HL-60 (cell line): ENCODE measurements at regions not wholly inside any gene's neighbourhood (a gene's known extent, or its start where the extent isn't known, plus 50 kb on each side); places are given as distances from the start of the nearest gene placed in this dataset.

ENCODE experiments used
- DNase-seq, 2 experiments: peaks; one replicate each; pipeline ENCODE4 v3.0.0-alpha.2; 2010 to 2020; ENCODE audit warnings: low read depth in 1 of 2, low spot score in 1 of 2
- H3K27ac ChIP-seq: fragments of 250-450 bp; sonication (Bioruptor Pico); replicated peaks from 2 replicates; pipeline ENCODE4 v1.5.1; 2020; ENCODE audit warnings: mild to moderate bottlenecking, moderate library complexity
- H3K27me3 ChIP-seq: fragments of 250-450 bp; sonication (Bioruptor Pico); 2 replicates; pipeline ENCODE4 v1.5.1; 2021; ENCODE audit warnings: mild to moderate bottlenecking, moderate library complexity; ENCODE audit not compliant: insufficient read depth, poor library complexity, severe bottlenecking
- H3K4me3 ChIP-seq: replicated peaks from 2 replicates; pipeline ENCODE4 v1.5.1; 2011; ENCODE audit warnings: mild to moderate bottlenecking, control low read depth, low read length; ENCODE audit not compliant: insufficient read depth
- GABPA ChIP-seq: IDR thresholded peaks from 2 replicates; pipeline ENCODE4 v1.6.1; 2012; ENCODE audit warnings: low read depth
- POLR2AphosphoS5 ChIP-seq: IDR thresholded peaks from 2 replicates; pipeline ENCODE4 v1.6.1; 2012; ENCODE audit warnings: low read depth
- REST ChIP-seq: IDR thresholded peaks from 2 replicates; pipeline ENCODE4 v1.6.1; 2012; ENCODE audit warnings: low read depth; ENCODE audit not compliant: insufficient replicate concordance
- SPI1 ChIP-seq: IDR thresholded peaks from 2 replicates; pipeline ENCODE4 v1.6.1; 2012; ENCODE audit warnings: low read depth, mild to moderate bottlenecking, borderline replicate concordance
- TF ChIP-seq, protein P1 (sequence below): IDR thresholded peaks from one replicate; pipeline ENCODE4 v1.5.1; 2011; ENCODE audit warnings: low read length, control low read depth, inconsistent platforms; ENCODE audit not compliant: insufficient read depth

- H3K27ac ChIP-seq = no peak overlapping the region
- no peak for DNase-seq
- TF ChIP-seq GABPA (no peak), REST (no peak), POLR2AphosphoS5 (no peak), SPI1 (no peak)
- TF ChIP-seq, protein P1, sequence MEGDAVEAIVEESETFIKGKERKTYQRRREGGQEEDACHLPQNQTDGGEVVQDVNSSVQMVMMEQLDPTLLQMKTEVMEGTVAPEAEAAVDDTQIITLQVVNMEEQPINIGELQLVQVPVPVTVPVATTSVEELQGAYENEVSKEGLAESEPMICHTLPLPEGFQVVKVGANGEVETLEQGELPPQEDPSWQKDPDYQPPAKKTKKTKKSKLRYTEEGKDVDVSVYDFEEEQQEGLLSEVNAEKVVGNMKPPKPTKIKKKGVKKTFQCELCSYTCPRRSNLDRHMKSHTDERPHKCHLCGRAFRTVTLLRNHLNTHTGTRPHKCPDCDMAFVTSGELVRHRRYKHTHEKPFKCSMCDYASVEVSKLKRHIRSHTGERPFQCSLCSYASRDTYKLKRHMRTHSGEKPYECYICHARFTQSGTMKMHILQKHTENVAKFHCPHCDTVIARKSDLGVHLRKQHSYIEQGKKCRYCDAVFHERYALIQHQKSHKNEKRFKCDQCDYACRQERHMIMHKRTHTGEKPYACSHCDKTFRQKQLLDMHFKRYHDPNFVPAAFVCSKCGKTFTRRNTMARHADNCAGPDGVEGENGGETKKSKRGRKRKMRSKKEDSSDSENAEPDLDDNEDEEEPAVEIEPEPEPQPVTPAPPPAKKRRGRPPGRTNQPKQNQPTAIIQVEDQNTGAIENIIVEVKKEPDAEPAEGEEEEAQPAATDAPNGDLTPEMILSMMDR = no peak
- no peak overlapping the region for H3K4me3 ChIP-seq
- no peaks in the 10 kb centered on the region for H3K27me3 ChIP-seq
Measured at GRCh38 chr13:40139896-40140520, 484.5 kb downstream of the COG6 start.

DNA sequence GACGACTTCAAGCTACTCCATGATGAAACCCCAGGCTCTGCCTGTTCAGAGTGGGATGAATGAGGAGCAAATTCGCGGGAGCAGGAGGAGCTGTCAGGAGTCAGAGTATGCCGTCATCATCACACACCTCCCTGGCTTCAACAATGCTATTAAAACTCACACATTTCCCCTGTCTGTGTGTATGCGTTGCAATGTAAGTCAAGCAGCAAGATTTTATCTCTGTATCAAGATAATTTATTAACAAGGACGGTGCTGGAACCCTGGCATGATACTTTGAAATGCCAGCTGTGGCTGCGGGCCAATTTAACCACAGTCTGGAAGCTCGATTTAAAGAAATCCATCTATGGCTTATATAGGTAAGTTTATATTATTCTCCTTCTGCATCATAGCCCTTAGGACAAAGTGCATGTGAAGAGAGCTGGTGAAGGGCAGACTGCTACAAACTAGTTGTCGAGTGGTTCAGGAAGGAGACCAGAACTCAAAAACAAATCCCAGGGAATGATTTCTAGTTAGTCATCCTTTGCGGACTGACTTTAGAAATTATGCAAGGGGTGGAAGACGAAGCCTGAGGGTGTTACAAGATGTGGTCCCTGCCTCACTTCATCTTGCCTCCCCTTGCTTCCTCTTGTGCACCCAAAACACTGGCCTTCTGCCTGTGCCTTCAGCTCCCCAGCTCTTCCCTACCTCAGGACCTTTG is 486.5 kb downstream of the COG6 start:
- no peak overlapping the region for H3K27ac ChIP-seq
- no peak overlapping the region for H3K4me3 ChIP-seq
- no peak for DNase-seq
- H3K27me3 ChIP-seq = no peaks in the 10 kb centered on the region
- TF ChIP-seq, protein P1 = no peak
- TF ChIP-seq POLR2AphosphoS5 = no peak
- TF ChIP-seq SPI1 = no peak
- TF ChIP-seq GABPA = no peak
- TF ChIP-seq REST = no peak

DNA sequence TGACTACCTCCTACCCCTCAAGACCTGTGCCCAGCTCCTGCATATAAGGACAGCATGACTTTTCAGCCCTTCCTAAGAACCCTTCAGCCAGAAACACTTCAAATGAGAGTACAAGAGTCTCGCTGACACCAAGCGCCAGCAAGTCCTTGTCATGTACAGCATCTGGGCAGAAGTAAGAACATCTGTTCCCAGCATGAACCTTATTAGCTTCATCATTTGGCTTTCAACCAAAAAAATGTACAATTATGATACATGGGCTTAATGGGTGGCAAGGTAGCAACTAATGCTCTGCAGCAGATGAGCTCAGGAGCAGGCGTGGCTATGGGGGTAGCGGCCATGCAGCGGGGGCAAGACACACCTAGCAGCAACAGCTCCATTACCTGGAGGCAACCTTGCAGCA is 487.6 kb downstream of the COG6 start:
- no peak for DNase-seq
- Histone ChIP-seq H3K27me3 (no peaks in the 10 kb centered on the region), H3K4me3 (no peak overlapping the region), H3K27ac (no peak overlapping the region)
- TF ChIP-seq SPI1 = no peak
- TF ChIP-seq POLR2AphosphoS5 = no peak
- TF ChIP-seq REST = no peak
